ENCODE measurements at regions not wholly inside any gene's neighbourhood (a gene's known extent, or its start where the extent isn't known, plus 50 kb on each side); places are given as distances from the start of the nearest gene placed in this dataset.

DNA sequence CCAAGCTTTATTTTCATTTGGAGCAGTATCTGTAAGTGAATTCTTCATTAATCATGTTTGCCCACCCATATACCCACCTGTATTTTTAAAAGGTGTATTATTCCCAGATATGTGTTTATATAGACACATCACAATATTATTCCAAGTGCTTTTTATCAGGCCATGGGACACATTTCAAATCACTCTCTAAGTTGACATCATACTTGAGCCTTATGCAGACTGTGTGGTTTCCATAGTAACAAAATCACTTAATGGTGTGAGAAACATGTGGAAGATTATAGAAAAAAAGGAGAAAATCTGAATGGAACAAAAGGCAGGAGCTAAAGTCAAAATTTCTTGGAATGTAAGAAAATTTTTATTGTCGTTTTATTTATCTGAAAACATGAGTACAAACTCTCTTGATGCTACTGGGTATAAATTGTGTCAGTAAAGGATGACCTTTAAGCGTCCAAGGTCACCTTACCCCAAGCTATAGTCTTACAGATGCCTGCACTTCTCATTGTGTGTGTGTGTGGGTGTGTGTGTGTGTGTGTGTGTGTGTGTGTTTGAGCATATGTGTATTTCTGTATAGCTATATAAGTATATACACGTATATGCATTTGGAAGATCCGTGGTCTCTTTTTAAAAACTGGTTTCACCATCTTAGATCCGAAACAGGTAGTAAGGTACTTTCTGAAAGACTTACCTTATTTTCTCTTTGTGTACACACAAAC is 79.8 kb upstream of the CCN6 start:
- H3K27ac ChIP-seq (ENCODE audit: low read depth in 2 of 2, low read length in 2 of 2) = peak overlapping the region in 1 of 2 donors; percentile 24

DNA sequence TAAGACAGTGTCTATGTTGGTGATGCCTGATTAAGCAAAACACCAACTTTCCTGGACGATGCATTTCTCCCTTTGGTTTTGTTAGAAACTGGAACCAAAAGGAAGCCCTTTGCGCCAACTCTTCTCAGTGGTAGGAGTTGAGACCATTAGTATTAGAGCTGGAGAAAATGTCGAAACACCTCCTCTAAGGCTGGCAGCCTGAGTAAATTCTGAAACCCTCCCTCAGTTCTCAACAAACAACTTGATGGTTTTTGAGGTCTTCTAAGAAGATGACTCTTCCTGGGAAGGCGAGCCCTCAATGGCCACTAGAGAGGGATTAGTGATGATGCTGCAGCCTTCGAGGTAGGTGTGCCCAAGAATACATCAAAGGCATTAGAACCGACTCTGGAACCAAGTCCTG is 78.4 kb upstream of the CCN6 start:
- H3K9ac ChIP-seq (ENCODE audit: low read depth in 1 of 2, low read length in 2 of 2) = no peak overlapping the region
- no peaks in the 10 kb centered on the region for H3K27me3 ChIP-seq (ENCODE audit: control insufficient read depth in 2 of 2, insufficient read depth in 2 of 2, low read length in 2 of 2)
- no peak overlapping the region for H3K4me3 ChIP-seq (ENCODE audit: low read length in 2 of 2)
- no peaks in the 10 kb centered on the region for H3K36me3 ChIP-seq (ENCODE audit: control insufficient read depth in 2 of 2, insufficient read depth in 2 of 2, low read length in 2 of 2)
- no peak overlapping the region for H3K27ac ChIP-seq (ENCODE audit: low read depth in 2 of 2, low read length in 2 of 2)
- no peaks in the 10 kb centered on the region for H3K4me1 ChIP-seq (ENCODE audit: control insufficient read depth in 2 of 2, insufficient read depth in 2 of 2, low read length in 2 of 2)
- H3K9me3 ChIP-seq (ENCODE audit: control insufficient read depth in 2 of 2, low read length in 2 of 2) = no peaks in the 10 kb centered on the region

More for the DNA sequence above, 79.8 kb upstream of the CCN6 start:
- Histone ChIP-seq H3K4me3 (ENCODE audit: low read length in 2 of 2) (no peak overlapping the region), H3K36me3 (ENCODE audit: control insufficient read depth in 2 of 2, insufficient read depth in 2 of 2, low read length in 2 of 2) (no peaks in the 10 kb centered on the region), H3K9me3 (ENCODE audit: control insufficient read depth in 2 of 2, low read length in 2 of 2) (no peaks in the 10 kb centered on the region), H3K4me1 (ENCODE audit: control insufficient read depth in 2 of 2, insufficient read depth in 2 of 2, low read length in 2 of 2) (no peaks in the 10 kb centered on the region), H3K9ac (ENCODE audit: low read depth in 1 of 2, low read length in 2 of 2) (peak overlapping the region in 1 of 2 donors; percentile 24), H3K27me3 (ENCODE audit: control insufficient read depth in 2 of 2, insufficient read depth in 2 of 2, low read length in 2 of 2) (no peaks in the 10 kb centered on the region)

DNA sequence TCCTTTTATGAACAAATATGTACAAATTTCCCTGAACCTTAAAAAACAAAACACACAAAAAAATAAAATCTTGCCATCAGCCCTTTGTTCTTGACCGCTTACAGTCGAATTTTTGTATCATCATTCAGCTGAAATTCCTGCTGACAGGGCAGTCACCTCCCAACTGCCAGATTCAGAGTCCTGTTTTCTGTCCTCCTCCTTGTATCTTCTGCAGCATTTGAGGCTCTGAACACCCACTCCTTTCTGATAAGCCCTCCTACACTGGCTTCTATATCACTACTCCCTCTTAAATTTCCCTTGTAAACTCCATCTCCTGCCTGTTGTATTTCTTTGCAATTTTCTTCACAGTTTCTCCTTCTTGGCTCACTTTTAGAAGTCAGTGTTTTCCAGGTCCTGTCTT is 77.8 kb upstream of the CCN6 start:
- Histone ChIP-seq H3K36me3 (ENCODE audit: control insufficient read depth in 2 of 2, insufficient read depth in 2 of 2, low read length in 2 of 2) (no peaks in the 10 kb centered on the region), H3K4me1 (ENCODE audit: control insufficient read depth in 2 of 2, insufficient read depth in 2 of 2, low read length in 2 of 2) (no peaks in the 10 kb centered on the region), H3K4me3 (ENCODE audit: low read length in 2 of 2) (no peak overlapping the region), H3K9ac (ENCODE audit: low read depth in 1 of 2, low read length in 2 of 2) (no peak overlapping the region), H3K27me3 (ENCODE audit: control insufficient read depth in 2 of 2, insufficient read depth in 2 of 2, low read length in 2 of 2) (no peaks in the 10 kb centered on the region), H3K9me3 (ENCODE audit: control insufficient read depth in 2 of 2, low read length in 2 of 2) (no peaks in the 10 kb centered on the region), H3K27ac (ENCODE audit: low read depth in 2 of 2, low read length in 2 of 2) (no peak overlapping the region)

DNA sequence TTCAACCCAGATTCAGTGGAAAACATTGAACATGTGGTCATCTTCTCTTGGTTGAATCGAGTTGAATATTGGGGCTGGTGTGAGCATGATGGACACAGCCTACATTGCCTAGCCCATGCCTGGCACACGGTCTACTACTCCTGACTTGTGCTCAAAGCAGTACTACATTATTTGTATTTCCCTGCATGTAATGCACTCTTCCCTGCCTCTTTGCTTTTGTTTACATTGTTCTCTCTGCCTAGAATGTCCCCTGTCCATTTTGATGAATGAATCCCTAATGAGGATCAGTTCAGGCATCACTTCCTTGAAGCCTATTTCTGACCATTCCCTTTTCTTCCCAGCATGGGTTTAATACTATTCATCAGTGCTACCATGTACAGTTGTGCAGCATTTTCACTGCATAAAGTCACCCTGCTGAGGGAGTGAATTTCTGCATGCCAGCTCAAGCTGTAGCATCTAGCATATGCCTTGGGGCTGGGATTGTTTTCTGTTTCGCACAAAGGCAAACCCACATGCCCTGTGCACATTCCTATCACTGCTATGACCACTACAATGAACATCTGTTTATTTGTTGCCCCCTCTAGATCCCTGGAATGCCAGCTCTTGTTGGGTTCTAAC is 75.3 kb upstream of the CCN6 start:
- no peak overlapping the region for H3K4me3 ChIP-seq (ENCODE audit: low read length in 2 of 2)
- no peak overlapping the region for H3K27ac ChIP-seq (ENCODE audit: low read depth in 2 of 2, low read length in 2 of 2)
- no peaks in the 10 kb centered on the region for H3K36me3 ChIP-seq (ENCODE audit: control insufficient read depth in 2 of 2, insufficient read depth in 2 of 2, low read length in 2 of 2)
- H3K27me3 ChIP-seq (ENCODE audit: control insufficient read depth in 2 of 2, insufficient read depth in 2 of 2, low read length in 2 of 2) = no peaks in the 10 kb centered on the region
- no peaks in the 10 kb centered on the region for H3K4me1 ChIP-seq (ENCODE audit: control insufficient read depth in 2 of 2, insufficient read depth in 2 of 2, low read length in 2 of 2)
- H3K9ac ChIP-seq (ENCODE audit: low read depth in 1 of 2, low read length in 2 of 2) = no peak overlapping the region
- H3K9me3 ChIP-seq (ENCODE audit: control insufficient read depth in 2 of 2, low read length in 2 of 2) = no peaks in the 10 kb centered on the region

DNA sequence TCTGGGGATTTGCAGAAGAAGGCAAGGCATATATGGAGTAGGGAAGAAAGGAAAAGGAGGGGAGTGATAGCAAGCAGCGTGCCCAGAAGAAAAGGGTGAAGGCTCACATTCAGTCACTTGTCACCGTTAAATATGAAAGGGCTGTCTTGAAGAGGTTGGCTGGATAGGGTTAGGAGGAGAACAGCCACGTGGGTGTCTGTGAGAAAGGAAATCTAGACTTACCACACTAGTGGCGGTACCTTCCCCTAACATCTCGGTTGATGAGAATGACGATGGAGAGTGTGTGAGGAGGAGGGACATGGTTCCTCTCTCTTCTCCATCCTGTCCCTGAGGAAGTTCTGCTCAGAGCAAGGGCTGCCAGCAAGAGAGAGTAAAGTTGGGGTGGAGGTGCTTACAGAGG is 74.3 kb upstream of the CCN6 start:
- no peak overlapping the region for H3K9ac ChIP-seq (ENCODE audit: low read depth in 1 of 2, low read length in 2 of 2)
- H3K9me3 ChIP-seq (ENCODE audit: control insufficient read depth in 2 of 2, low read length in 2 of 2) = no peaks in the 10 kb centered on the region
- no peak overlapping the region for H3K27ac ChIP-seq (ENCODE audit: low read depth in 2 of 2, low read length in 2 of 2)
- H3K4me1 ChIP-seq (ENCODE audit: control insufficient read depth in 2 of 2, insufficient read depth in 2 of 2, low read length in 2 of 2) = no peaks in the 10 kb centered on the region
- no peaks in the 10 kb centered on the region for H3K36me3 ChIP-seq (ENCODE audit: control insufficient read depth in 2 of 2, insufficient read depth in 2 of 2, low read length in 2 of 2)
- no peaks in the 10 kb centered on the region for H3K27me3 ChIP-seq (ENCODE audit: control insufficient read depth in 2 of 2, insufficient read depth in 2 of 2, low read length in 2 of 2)
- H3K4me3 ChIP-seq (ENCODE audit: low read length in 2 of 2) = no peak overlapping the region

DNA sequence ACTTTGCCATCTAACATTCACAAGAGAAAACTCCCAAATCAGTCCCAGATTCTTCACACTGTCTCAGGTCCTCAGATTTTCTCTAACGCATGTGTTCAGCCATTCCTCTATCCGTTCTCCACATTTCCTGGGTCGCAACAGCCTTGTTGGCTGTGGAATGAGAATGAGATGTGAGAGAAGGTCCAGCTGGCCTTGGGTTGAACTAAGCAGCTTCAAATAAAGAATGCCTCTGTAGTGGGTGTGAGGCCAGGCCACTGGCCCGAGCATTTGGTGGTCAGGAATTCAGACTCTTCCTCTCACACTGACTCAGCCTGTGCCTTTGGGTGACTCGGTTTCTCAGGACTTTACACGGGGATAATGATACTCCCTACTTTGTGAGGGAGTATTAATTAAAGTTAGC is 73.8 kb upstream of the CCN6 start:
- Histone ChIP-seq H3K4me1 (ENCODE audit: control insufficient read depth in 2 of 2, insufficient read depth in 2 of 2, low read length in 2 of 2) (no peaks in the 10 kb centered on the region), H3K27ac (ENCODE audit: low read depth in 2 of 2, low read length in 2 of 2) (no peak overlapping the region), H3K36me3 (ENCODE audit: control insufficient read depth in 2 of 2, insufficient read depth in 2 of 2, low read length in 2 of 2) (no peaks in the 10 kb centered on the region), H3K9me3 (ENCODE audit: control insufficient read depth in 2 of 2, low read length in 2 of 2) (no peaks in the 10 kb centered on the region), H3K9ac (ENCODE audit: low read depth in 1 of 2, low read length in 2 of 2) (no peak overlapping the region), H3K27me3 (ENCODE audit: control insufficient read depth in 2 of 2, insufficient read depth in 2 of 2, low read length in 2 of 2) (no peaks in the 10 kb centered on the region), H3K4me3 (ENCODE audit: low read length in 2 of 2) (no peak overlapping the region)

DNA sequence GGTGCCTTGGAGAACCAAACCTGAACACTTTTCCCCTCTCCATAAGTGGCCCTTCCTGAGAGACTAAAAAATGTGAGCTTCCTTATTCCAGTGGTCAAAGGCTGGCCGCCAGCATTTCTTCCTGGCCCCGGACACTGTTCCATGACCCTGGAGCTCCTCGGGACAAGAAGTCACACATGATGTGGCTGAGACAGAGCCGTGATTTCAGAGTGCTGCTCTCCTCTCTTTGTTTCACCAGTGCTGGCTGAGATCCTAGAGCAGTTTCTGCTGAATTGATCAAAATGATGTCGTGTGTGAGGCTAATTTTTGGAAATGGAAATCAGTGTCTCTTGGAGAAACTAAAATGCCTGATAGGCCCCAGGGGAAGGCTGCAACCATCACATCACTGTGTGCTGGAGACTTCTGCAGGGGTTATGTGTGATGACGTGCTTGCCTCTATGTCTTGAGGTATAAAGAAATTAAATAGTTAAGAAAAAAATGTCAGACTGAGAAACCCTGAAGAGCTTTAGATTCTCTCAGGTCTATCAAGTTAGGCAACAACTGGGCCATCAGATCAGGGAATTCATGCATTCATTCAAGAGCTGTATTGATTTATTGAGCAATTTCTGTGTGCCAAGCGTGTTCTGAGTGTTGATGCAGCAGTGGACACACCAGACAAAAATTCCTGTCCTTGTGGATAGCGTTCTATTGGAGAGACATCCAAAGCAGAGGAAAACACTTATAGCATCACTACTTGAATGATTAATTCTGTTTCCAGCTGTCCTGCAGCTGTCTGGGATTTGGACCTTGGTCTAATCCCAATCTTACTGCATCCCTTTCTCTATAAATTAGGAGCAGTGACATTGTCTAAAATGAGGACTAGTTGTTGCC is 72.7 kb upstream of the CCN6 start:
- Histone ChIP-seq H3K9ac (ENCODE audit: low read depth in 1 of 2, low read length in 2 of 2) (no peak overlapping the region), H3K36me3 (ENCODE audit: control insufficient read depth in 2 of 2, insufficient read depth in 2 of 2, low read length in 2 of 2) (no peaks in the 10 kb centered on the region), H3K27me3 (ENCODE audit: control insufficient read depth in 2 of 2, insufficient read depth in 2 of 2, low read length in 2 of 2) (no peaks in the 10 kb centered on the region), H3K9me3 (ENCODE audit: control insufficient read depth in 2 of 2, low read length in 2 of 2) (no peaks in the 10 kb centered on the region), H3K27ac (ENCODE audit: low read depth in 2 of 2, low read length in 2 of 2) (no peak overlapping the region), H3K4me3 (ENCODE audit: low read length in 2 of 2) (no peak overlapping the region), H3K4me1 (ENCODE audit: control insufficient read depth in 2 of 2, insufficient read depth in 2 of 2, low read length in 2 of 2) (no peaks in the 10 kb centered on the region)

DNA sequence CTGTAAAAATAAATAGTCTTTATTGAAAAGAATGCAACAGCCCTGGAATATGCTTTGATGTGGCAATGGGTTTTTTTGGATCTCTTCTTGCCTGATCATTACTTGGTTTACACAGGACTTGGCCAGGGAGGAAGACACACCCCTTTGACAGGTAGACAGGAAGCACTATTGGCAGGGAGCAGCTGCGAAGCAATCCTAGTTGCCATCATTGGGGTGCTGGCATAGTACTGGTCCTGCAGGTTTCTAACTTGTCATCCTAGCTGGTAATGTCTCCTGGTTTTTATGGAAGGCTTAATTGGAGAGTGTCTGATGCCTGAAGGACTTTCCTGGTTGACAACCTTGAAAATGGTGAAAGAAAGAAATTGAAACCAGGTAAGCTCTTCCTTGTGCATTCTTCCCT is 71.2 kb upstream of the CCN6 start:
- H3K4me1 ChIP-seq (ENCODE audit: control insufficient read depth in 2 of 2, insufficient read depth in 2 of 2, low read length in 2 of 2) = no peaks in the 10 kb centered on the region
- H3K27ac ChIP-seq (ENCODE audit: low read depth in 2 of 2, low read length in 2 of 2) = no peak overlapping the region

DNA sequence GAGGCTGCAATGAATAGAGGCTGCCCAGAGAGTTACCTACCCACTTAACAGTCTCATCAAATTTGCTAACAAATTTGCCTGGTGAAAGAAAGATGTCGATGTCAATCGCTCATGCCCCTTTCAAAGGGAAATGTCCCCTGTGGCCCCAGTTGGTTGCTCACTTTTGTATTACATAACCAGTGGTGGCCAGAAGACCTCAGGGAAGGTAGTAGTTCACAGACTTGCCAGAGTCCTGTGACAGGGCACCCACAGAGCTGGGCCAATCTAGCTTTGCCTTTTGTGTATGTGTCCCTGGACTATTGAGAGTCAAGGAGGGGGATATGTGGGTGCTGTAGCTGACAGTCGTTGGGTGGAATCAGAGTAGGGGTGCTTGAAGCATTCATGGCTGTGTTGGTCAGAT is 70.7 kb upstream of the CCN6 start:
- Histone ChIP-seq H3K36me3 (ENCODE audit: control insufficient read depth in 2 of 2, insufficient read depth in 2 of 2, low read length in 2 of 2) (no peaks in the 10 kb centered on the region), H3K27ac (ENCODE audit: low read depth in 2 of 2, low read length in 2 of 2) (no peak overlapping the region), H3K4me3 (ENCODE audit: low read length in 2 of 2) (no peak overlapping the region), H3K9ac (ENCODE audit: low read depth in 1 of 2, low read length in 2 of 2) (no peak overlapping the region), H3K4me1 (ENCODE audit: control insufficient read depth in 2 of 2, insufficient read depth in 2 of 2, low read length in 2 of 2) (no peaks in the 10 kb centered on the region), H3K9me3 (ENCODE audit: control insufficient read depth in 2 of 2, low read length in 2 of 2) (no peaks in the 10 kb centered on the region), H3K27me3 (ENCODE audit: control insufficient read depth in 2 of 2, insufficient read depth in 2 of 2, low read length in 2 of 2) (no peaks in the 10 kb centered on the region)

More for the DNA sequence above, 71.2 kb upstream of the CCN6 start:
- H3K9me3 ChIP-seq (ENCODE audit: control insufficient read depth in 2 of 2, low read length in 2 of 2) = no peaks in the 10 kb centered on the region
- H3K4me3 ChIP-seq (ENCODE audit: low read length in 2 of 2) = no peak overlapping the region
- no peaks in the 10 kb centered on the region for H3K36me3 ChIP-seq (ENCODE audit: control insufficient read depth in 2 of 2, insufficient read depth in 2 of 2, low read length in 2 of 2)
- H3K9ac ChIP-seq (ENCODE audit: low read depth in 1 of 2, low read length in 2 of 2) = no peak overlapping the region
- H3K27me3 ChIP-seq (ENCODE audit: control insufficient read depth in 2 of 2, insufficient read depth in 2 of 2, low read length in 2 of 2) = no peaks in the 10 kb centered on the region

DNA sequence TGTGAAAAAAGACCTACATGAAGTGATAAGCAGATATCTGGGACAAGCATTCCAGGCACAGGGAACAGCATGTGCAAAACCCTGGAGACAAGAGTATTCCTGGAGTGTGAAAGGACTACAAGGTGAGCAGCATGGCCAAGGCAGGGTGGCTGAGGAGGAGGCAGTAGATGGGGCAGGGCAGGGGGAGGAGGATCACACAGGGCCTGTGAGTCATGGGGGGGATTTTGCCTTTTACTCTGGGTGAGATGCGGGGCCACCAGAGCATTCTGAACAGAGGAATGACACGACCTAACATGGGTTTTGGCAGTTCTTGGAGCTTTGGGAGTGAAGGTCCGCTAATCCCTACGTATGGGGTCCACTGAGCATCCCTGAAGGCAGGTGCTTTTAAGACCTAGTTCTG is 69.8 kb upstream of the CCN6 start:
- H3K9me3 ChIP-seq (ENCODE audit: control insufficient read depth in 2 of 2, low read length in 2 of 2) = no peaks in the 10 kb centered on the region
- H3K4me1 ChIP-seq (ENCODE audit: control insufficient read depth in 2 of 2, insufficient read depth in 2 of 2, low read length in 2 of 2) = no peaks in the 10 kb centered on the region
- H3K9ac ChIP-seq (ENCODE audit: low read depth in 1 of 2, low read length in 2 of 2) = no peak overlapping the region
- no peak overlapping the region for H3K27ac ChIP-seq (ENCODE audit: low read depth in 2 of 2, low read length in 2 of 2)
- H3K4me3 ChIP-seq (ENCODE audit: low read length in 2 of 2) = no peak overlapping the region
- no peaks in the 10 kb centered on the region for H3K27me3 ChIP-seq (ENCODE audit: control insufficient read depth in 2 of 2, insufficient read depth in 2 of 2, low read length in 2 of 2)
- no peaks in the 10 kb centered on the region for H3K36me3 ChIP-seq (ENCODE audit: control insufficient read depth in 2 of 2, insufficient read depth in 2 of 2, low read length in 2 of 2)

Measured in mucosa of rectum (tissue), 2 donors.